ENCODE measurements at regions not wholly inside any gene's neighbourhood (a gene's known extent, or its start where the extent isn't known, plus 50 kb on each side); places are given as distances from the start of the nearest gene placed in this dataset.

- intact Hi-C loops (cut with micrococcal nuclease), result no loop called here
Observed at GRCh38 chr10:91104193-91105041, 116.0 kb upstream of the PCGF5 start.

DNA sequence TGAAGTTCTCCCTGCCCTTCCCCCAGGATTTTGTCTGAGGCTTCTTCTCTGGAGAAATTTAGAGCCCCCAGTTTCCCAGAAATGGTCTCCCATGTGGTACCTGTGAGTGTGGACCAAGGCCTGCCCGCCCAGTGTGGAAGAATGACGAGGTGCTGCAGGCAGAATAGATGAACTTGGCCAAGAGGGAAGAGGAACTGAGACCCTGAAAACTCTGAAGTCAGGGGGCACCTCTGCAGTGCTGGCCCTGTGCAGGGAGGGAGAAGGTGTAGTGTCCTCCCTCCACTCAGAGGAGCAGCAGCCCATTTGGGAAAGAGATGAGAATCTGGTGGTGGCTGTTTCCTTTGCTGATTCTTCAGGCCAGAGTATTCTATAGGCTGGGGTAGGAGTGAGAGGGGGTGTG, 115.2 kb upstream of the PCGF5 start:
- TF ChIP-seq CTCF (IDR thresholded peaks at IDR 0.05; ENCODE audit: borderline replicate concordance), result no peak
- DNase-seq, result no peak
- intact Hi-C loops (cut with micrococcal nuclease), result no loop called here
- Histone ChIP-seq H3K27me3 (ENCODE audit: low read depth) (no peaks in the 10 kb centered on the region), H3K27ac (replicated peaks) (no peak overlapping the region), H3K4me1 (peaks cover 14% of the 10 kb centered on the region), H3K36me3 (no peaks in the 10 kb centered on the region), H3K9me3 (replicated peaks) (peaks cover 6% of the 10 kb centered on the region), H3K4me3 (no peak overlapping the region)

More at GRCh38 chr10:91104193-91105041, 116.0 kb upstream of the PCGF5 start:
- no peaks in the 10 kb centered on the region for H3K36me3 ChIP-seq
- DNase-seq, result no peak
- TF ChIP-seq CTCF (IDR thresholded peaks at IDR 0.05; ENCODE audit: borderline replicate concordance), result no peak
- H3K27me3 ChIP-seq (ENCODE audit: low read depth), result no peaks in the 10 kb centered on the region
- H3K27ac ChIP-seq (replicated peaks), result no peak overlapping the region
- peaks cover 14% of the 10 kb centered on the region for H3K4me1 ChIP-seq
- no peak overlapping the region for H3K4me3 ChIP-seq
- H3K9me3 ChIP-seq (replicated peaks), result peaks cover 6% of the 10 kb centered on the region

- Histone ChIP-seq H3K27ac (replicated peaks) (no peak overlapping the region), H3K27me3 (ENCODE audit: low read depth) (no peaks in the 10 kb centered on the region), H3K36me3 (no peaks in the 10 kb centered on the region), H3K4me3 (no peak overlapping the region), H3K9me3 (replicated peaks) (peaks cover 6% of the 10 kb centered on the region), H3K4me1 (peaks cover 19% of the 10 kb centered on the region)
- no peak for DNase-seq
- intact Hi-C loops (cut with micrococcal nuclease), result no loop called here
- TF ChIP-seq CTCF (IDR thresholded peaks at IDR 0.05; ENCODE audit: borderline replicate concordance), result no peak
Observed at GRCh38 chr10:91108820-91109219, 111.6 kb upstream of the PCGF5 start.

DNA sequence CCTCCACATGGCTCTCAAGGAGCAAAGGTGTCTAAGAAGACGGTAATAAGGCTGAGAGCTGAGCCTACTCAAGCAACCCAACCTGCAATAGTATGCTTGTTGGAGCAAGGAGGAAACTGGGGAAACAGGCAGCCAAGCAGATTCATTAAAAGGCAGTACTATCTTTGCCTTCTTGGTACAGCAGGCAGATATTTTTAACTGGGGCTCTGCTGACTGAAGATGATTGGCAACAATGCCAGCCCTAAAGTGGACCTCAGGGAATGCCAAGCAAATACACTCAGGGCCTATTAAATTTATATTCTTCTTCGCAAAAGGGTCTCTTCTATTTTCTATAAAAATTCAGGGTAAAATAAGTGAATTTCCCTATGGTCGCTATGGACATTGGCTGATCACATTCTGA, 109.4 kb upstream of the PCGF5 start:
- Histone ChIP-seq H3K9me3 (replicated peaks) (peaks cover 6% of the 10 kb centered on the region), H3K27ac (replicated peaks) (peak overlapping the region; percentile 26), H3K27me3 (ENCODE audit: low read depth) (no peaks in the 10 kb centered on the region), H3K36me3 (no peaks in the 10 kb centered on the region), H3K4me3 (no peak overlapping the region), H3K4me1 (peaks cover 12% of the 10 kb centered on the region)
- no peak for TF ChIP-seq CTCF (IDR thresholded peaks at IDR 0.05; ENCODE audit: borderline replicate concordance)
- intact Hi-C loops (cut with micrococcal nuclease), result no loop called here
- no peak for DNase-seq

GRCh38 chr10:91115618-91116390, 104.7 kb upstream of the PCGF5 start:
- no peaks in the 10 kb centered on the region for H3K27me3 ChIP-seq (ENCODE audit: low read depth)
- no peak overlapping the region for H3K4me3 ChIP-seq
- DNase-seq, result no peak
- intact Hi-C loops (cut with micrococcal nuclease), result no loop called here
- peaks cover 9% of the 10 kb centered on the region for H3K4me1 ChIP-seq
- H3K9me3 ChIP-seq (replicated peaks), result no peaks in the 10 kb centered on the region
- TF ChIP-seq CTCF (IDR thresholded peaks at IDR 0.05; ENCODE audit: borderline replicate concordance), result no peak
- H3K36me3 ChIP-seq, result no peaks in the 10 kb centered on the region
- H3K27ac ChIP-seq (replicated peaks), result no peak overlapping the region
